Neuronal stem cell (in vitro differentiated cells): ENCODE measurements at regions not wholly inside any gene's neighbourhood (a gene's known extent, or its start where the extent isn't known, plus 50 kb on each side); places are given as distances from the start of the nearest gene placed in this dataset.

Source experiments
- DNase-seq: peaks from one replicate; pipeline ENCODE4 v3.0.0-alpha.2; 2013; ENCODE audit warnings: low spot score
- H2AFZ ChIP-seq: one replicate; pipeline ENCODE4 v1.6.1; 2013; ENCODE audit warnings: mild to moderate bottlenecking, low read length, inconsistent platforms
- H2AK5ac ChIP-seq: 2 replicates; pipeline ENCODE4 v1.6.1; 2013; ENCODE audit warnings: low read depth, mild to moderate bottlenecking, inconsistent platforms, low read length, moderate library complexity, mixed read lengths
- H2BK120ac ChIP-seq: 2 replicates; pipeline ENCODE4 v1.6.1; 2013; ENCODE audit warnings: low read depth, mild to moderate bottlenecking, inconsistent platforms, low read length, moderate library complexity, mixed read lengths
- H2BK12ac ChIP-seq: one replicate; pipeline ENCODE4 v1.6.1; 2013; ENCODE audit warnings: low read length, inconsistent platforms
- H2BK15ac ChIP-seq: 2 replicates; pipeline ENCODE4 v1.6.1; 2013; ENCODE audit warnings: mild to moderate bottlenecking, low read length, inconsistent platforms, mixed read lengths
- H2BK5ac ChIP-seq: one replicate; pipeline ENCODE4 v1.6.1; 2013; ENCODE audit warnings: inconsistent platforms, mild to moderate bottlenecking, low read length, moderate library complexity
- H3K14ac ChIP-seq: one replicate; pipeline ENCODE4 v1.6.1; 2013; ENCODE audit warnings: low read length, inconsistent platforms
- H3K18ac ChIP-seq: 2 replicates; pipeline ENCODE4 v1.6.1; 2013; ENCODE audit warnings: low read length, inconsistent platforms
- H3K23ac ChIP-seq: 2 replicates; pipeline ENCODE4 v1.6.1; 2013; ENCODE audit warnings: low read depth, mild to moderate bottlenecking, mixed read lengths, low read length, inconsistent platforms; ENCODE audit not compliant: poor library complexity
- H3K27ac ChIP-seq: replicated peaks from 3 replicates; pipeline ENCODE4 v1.5.1; 2013; ENCODE audit warnings: low read length, inconsistent platforms
- H3K27me3 ChIP-seq, 3 experiments: 2 replicates each; pipeline ENCODE4 v1.6.1; 2013; ENCODE audit warnings: low read length in 3 of 3, mild to moderate bottlenecking in 2 of 3, inconsistent platforms in 1 of 3, low read depth in 1 of 3, mixed read lengths in 1 of 3, moderate library complexity in 1 of 3; ENCODE audit not compliant: control insufficient read depth in 3 of 3, insufficient read depth in 3 of 3
- H3K36me3 ChIP-seq, 2 donors: replicated peaks in 1 of 2; 2 replicates each; pipeline ENCODE4 v1.6.1; 2013; ENCODE audit warnings: low read length in 2 of 2; ENCODE audit not compliant: control insufficient read depth in 2 of 2, insufficient read depth in 2 of 2
- H3K4ac ChIP-seq: 2 replicates; pipeline ENCODE4 v1.6.1; 2013; ENCODE audit warnings: inconsistent platforms, mild to moderate bottlenecking, low read length, moderate library complexity
- H3K4me1 ChIP-seq, 2 donors: 1 replicate in 1 of 2; 2 replicates in 1 of 2; pipeline ENCODE4 v1.6.1; 2013; ENCODE audit warnings: low read length in 2 of 2, low read depth in 1 of 2; ENCODE audit not compliant: control insufficient read depth in 2 of 2, insufficient read depth in 1 of 2
- H3K4me2 ChIP-seq: one replicate; pipeline ENCODE4 v1.6.1; 2013; ENCODE audit warnings: mild to moderate bottlenecking, low read length, inconsistent platforms; ENCODE audit not compliant: insufficient read depth, poor library complexity, severe bottlenecking
- H3K4me3 ChIP-seq, 2 donors: 2 replicates each; pipeline ENCODE4 v1.5.1; 2013; ENCODE audit warnings: low read length in 2 of 2, mild to moderate bottlenecking in 2 of 2, inconsistent platforms in 1 of 2, moderate library complexity in 1 of 2
- H3K79me1 ChIP-seq: one replicate; pipeline ENCODE4 v1.6.1; 2013; ENCODE audit warnings: low read depth, mild to moderate bottlenecking, inconsistent platforms, low read length, moderate library complexity
- H3K9ac ChIP-seq: one replicate; pipeline ENCODE4 v1.6.1; 2013; ENCODE audit warnings: mild to moderate bottlenecking, low read depth, low read length, inconsistent platforms; ENCODE audit not compliant: poor library complexity
- H3K9me3 ChIP-seq, 2 donors: replicated peaks in 1 of 2; 2 replicates each; pipeline versions ENCODE3 to v1.6.1; 2013; ENCODE audit warnings: low read length in 2 of 2, mild to moderate bottlenecking in 2 of 2, inconsistent platforms in 1 of 2, low read depth in 1 of 2, mixed read lengths in 1 of 2, moderate library complexity in 1 of 2; ENCODE audit not compliant: control insufficient read depth in 2 of 2, insufficient read depth in 1 of 2
- H4K8ac ChIP-seq: one replicate; pipeline ENCODE4 v1.6.1; 2013; ENCODE audit warnings: low read depth, mild to moderate bottlenecking, inconsistent platforms, low read length, moderate library complexity
- H4K91ac ChIP-seq: one replicate; pipeline ENCODE4 v1.6.1; 2013; ENCODE audit warnings: low read length, low read depth, mild to moderate bottlenecking, inconsistent platforms; ENCODE audit not compliant: poor library complexity
- WGBS, 2 donors: extraction: QIAGEN DNeasy Blood & Tissue Kit; methylation state at CpG; one replicate each; pipeline ENCODE4 v1.1.7; 2013; ENCODE audit warnings: missing lambda C conversion rate in 2 of 2, mixed read lengths in 1 of 2; ENCODE audit not compliant: insufficient read length in 2 of 2, insufficient replicate concordance in 1 of 2; ENCODE audit errors: extremely low coverage in 2 of 2; 5-methylcytosine and 5-hydroxymethylcytosine counted together

- Histone ChIP-seq H3K23ac (no peak overlapping the region), H3K4me1 (no peaks in the 10 kb centered on the region), H3K18ac (no peak overlapping the region), H2BK15ac (no peak overlapping the region), H3K36me3 (no peaks in the 10 kb centered on the region), H3K4me3 (no peak overlapping the region), H3K27ac (no peak overlapping the region), H3K14ac (no peak overlapping the region), H4K91ac (no peak overlapping the region), H2AFZ (no peak overlapping the region), H4K8ac (no peak overlapping the region), H2BK120ac (no peak overlapping the region), H2BK12ac (no peak overlapping the region), H3K4me2 (no peak overlapping the region), H3K4ac (no peak overlapping the region), H2BK5ac (no peak overlapping the region), H3K27me3 (peaks cover 0 to 2% (median 0%) of the 10 kb centered on the region in 3 experiments), H3K9ac (no peak overlapping the region), H2AK5ac (no peak overlapping the region), H3K79me1 (no peaks in the 10 kb centered on the region), H3K9me3 (no peaks in the 10 kb centered on the region)
- no peak for DNase-seq
- no CpG with 5 or more reads among the region's 1 CpG for WGBS, 2 donors
Measured at GRCh38 chrX:44043496-44043895, 70.3 kb upstream of the NDP start.

GRCh38 chrX:44042751-44043150, 69.6 kb upstream of the NDP start:
- Histone ChIP-seq H3K23ac (no peak overlapping the region), H3K79me1 (no peaks in the 10 kb centered on the region), H2AK5ac (no peak overlapping the region), H2BK12ac (no peak overlapping the region), H3K4me3 (no peak overlapping the region), H3K18ac (no peak overlapping the region), H3K9ac (no peak overlapping the region), H3K27ac (no peak overlapping the region), H2BK5ac (no peak overlapping the region), H2AFZ (no peak overlapping the region), H3K4me2 (no peak overlapping the region), H4K8ac (no peak overlapping the region), H3K4me1 (no peaks in the 10 kb centered on the region), H2BK120ac (no peak overlapping the region), H3K14ac (no peak overlapping the region), H3K4ac (no peak overlapping the region), H3K27me3 (peaks cover 0 to 2% (median 0%) of the 10 kb centered on the region in 3 experiments), H2BK15ac (no peak overlapping the region), H4K91ac (no peak overlapping the region), H3K9me3 (no peaks in the 10 kb centered on the region), H3K36me3 (no peaks in the 10 kb centered on the region)
- WGBS, 2 donors, result no CpG with 5 or more reads among the region's 1 CpG
- DNase-seq, result no peak

GRCh38 chrX:44042116-44042515, 68.9 kb upstream of the NDP start:
- Histone ChIP-seq H3K27ac (no peak overlapping the region), H2BK5ac (no peak overlapping the region), H3K18ac (no peak overlapping the region), H3K27me3 (peaks cover 0 to 2% (median 0%) of the 10 kb centered on the region in 3 experiments), H2BK15ac (no peak overlapping the region), H3K4me1 (no peaks in the 10 kb centered on the region), H4K91ac (no peak overlapping the region), H3K14ac (no peak overlapping the region), H3K4ac (no peak overlapping the region), H3K4me2 (no peak overlapping the region), H3K9ac (no peak overlapping the region), H4K8ac (no peak overlapping the region), H3K36me3 (no peaks in the 10 kb centered on the region), H3K9me3 (no peaks in the 10 kb centered on the region), H3K79me1 (no peaks in the 10 kb centered on the region), H3K23ac (no peak overlapping the region), H2BK120ac (no peak overlapping the region), H3K4me3 (no peak overlapping the region), H2AFZ (no peak overlapping the region), H2BK12ac (no peak overlapping the region), H2AK5ac (no peak overlapping the region)
- no CpG with 5 or more reads among the region's 2 CpGs for WGBS, 2 donors
- no peak for DNase-seq

GRCh38 chrX:44040406-44040805, 67.2 kb upstream of the NDP start:
- Histone ChIP-seq H3K14ac (no peak overlapping the region), H2AK5ac (no peak overlapping the region), H2BK5ac (no peak overlapping the region), H4K8ac (no peak overlapping the region), H3K79me1 (no peaks in the 10 kb centered on the region), H3K4ac (no peak overlapping the region), H2BK15ac (no peak overlapping the region), H3K4me1 (no peaks in the 10 kb centered on the region), H2BK120ac (no peak overlapping the region), H3K27ac (no peak overlapping the region), H2BK12ac (no peak overlapping the region), H2AFZ (no peak overlapping the region), H3K9ac (no peak overlapping the region), H3K18ac (no peak overlapping the region), H3K23ac (no peak overlapping the region), H3K4me3 (no peak overlapping the region), H4K91ac (no peak overlapping the region), H3K36me3 (no peaks in the 10 kb centered on the region), H3K9me3 (no peaks in the 10 kb centered on the region), H3K4me2 (no peak overlapping the region), H3K27me3 (peaks cover 0 to 2% (median 0%) of the 10 kb centered on the region in 3 experiments)
- no CpG with 5 or more reads among the region's 3 CpGs for WGBS, 2 donors
- no peak for DNase-seq
